Lower leg skin (tissue), 3 donors: ENCODE measurements at regions not wholly inside any gene's neighbourhood (a gene's known extent, or its start where the extent isn't known, plus 50 kb on each side); places are given as distances from the start of the nearest gene placed in this dataset.
"Not testable (repeated sequence)": the region's sequence is repeated elsewhere in the genome, so short reads cannot be mapped to it uniquely, and the experiment has no call there.

ENCODE experiments used
- CTCF ChIP-seq, 3 donors: fragments of 450-650 bp; IDR thresholded peaks; one replicate each; pipeline ENCODE4 v1.5.1; 2016; ENCODE audit warnings: antibody characterized with exemption in 3 of 3, mild to moderate bottlenecking in 3 of 3, moderate library complexity in 2 of 3
- POLR2A ChIP-seq, 2 donors: fragments of 450-650 bp; IDR thresholded peaks; one replicate each; pipeline ENCODE4 v1.6.1; 2016 to 2017; ENCODE audit warnings: antibody characterized with exemption in 2 of 2, mild to moderate bottlenecking in 1 of 2, moderate library complexity in 1 of 2

- not testable (repeated sequence) for TF ChIP-seq CTCF, POLR2A (IDR thresholded peaks at IDR 0.05)
These were observed 1131.9 kb downstream of the TMEM121 start for GRCh38 chr14:106658066-106658860.
